ENCODE measurements at regions not wholly inside any gene's neighbourhood (a gene's known extent, or its start where the extent isn't known, plus 50 kb on each side); places are given as distances from the start of the nearest gene placed in this dataset.

- no peak overlapping the region for H3K4me3 ChIP-seq (ENCODE audit: control insufficient read depth, low read depth, low read length)
- TF ChIP-seq CTCF (IDR thresholded peaks at IDR 0.05; ENCODE audit: control insufficient read depth, insufficient read depth, low read depth, low read length, missing control alignments), result no peak
- no peak for DNase-seq (ENCODE audit: low read depth)
Measured at GRCh38 chr1:98503771-98504170, 157.8 kb upstream of the SNX7 start.

GRCh38 chr1:98502937-98503336 lies 158.6 kb upstream of the SNX7 start:
- no peak for DNase-seq (ENCODE audit: low read depth)
- H3K4me3 ChIP-seq (ENCODE audit: control insufficient read depth, low read depth, low read length), result no peak overlapping the region
- TF ChIP-seq CTCF (IDR thresholded peaks at IDR 0.05; ENCODE audit: control insufficient read depth, insufficient read depth, low read depth, low read length, missing control alignments), result no peak

- no peak for TF ChIP-seq CTCF (IDR thresholded peaks at IDR 0.05; ENCODE audit: control insufficient read depth, insufficient read depth, low read depth, low read length, missing control alignments)
- no peak for DNase-seq (ENCODE audit: low read depth)
- no peak overlapping the region for H3K4me3 ChIP-seq (ENCODE audit: control insufficient read depth, low read depth, low read length)
Measured at GRCh38 chr1:98500324-98500723, 161.2 kb upstream of the SNX7 start.

GRCh38 chr1:98498651-98499050 lies 162.9 kb upstream of the SNX7 start:
- no peak for DNase-seq (ENCODE audit: low read depth)
- TF ChIP-seq CTCF (IDR thresholded peaks at IDR 0.05; ENCODE audit: control insufficient read depth, insufficient read depth, low read depth, low read length, missing control alignments), result no peak
- H3K4me3 ChIP-seq (ENCODE audit: control insufficient read depth, low read depth, low read length), result no peak overlapping the region

- H3K4me3 ChIP-seq (ENCODE audit: control insufficient read depth, low read depth, low read length), result no peak overlapping the region
- DNase-seq (ENCODE audit: low read depth), result no peak
- TF ChIP-seq CTCF (IDR thresholded peaks at IDR 0.05; ENCODE audit: control insufficient read depth, insufficient read depth, low read depth, low read length, missing control alignments), result no peak
Measured at GRCh38 chr1:98497497-98497896, 164.0 kb upstream of the SNX7 start.

GRCh38 chr1:98496256-98496995 lies 165.1 kb upstream of the SNX7 start:
- H3K4me3 ChIP-seq (ENCODE audit: control insufficient read depth, low read depth, low read length), result no peak overlapping the region
- TF ChIP-seq CTCF (IDR thresholded peaks at IDR 0.05; ENCODE audit: control insufficient read depth, insufficient read depth, low read depth, low read length, missing control alignments), result no peak
- no peak for DNase-seq (ENCODE audit: low read depth)
